ENCODE measurements at regions not wholly inside any gene's neighbourhood (a gene's known extent, or its start where the extent isn't known, plus 50 kb on each side); places are given as distances from the start of the nearest gene placed in this dataset.
"Not testable (repeated sequence)": the region's sequence is repeated elsewhere in the genome, so short reads cannot be mapped to it uniquely, and the experiment has no call there.

GRCh38 chr1:196131691-196132090, 476.5 kb downstream of the KCNT2 start:
- H3K36me3 ChIP-seq, result no peaks in the 10 kb centered on the region
- DNase-seq, result no peak
- no peak for TF ChIP-seq POLR2A (IDR thresholded peaks at IDR 0.05)
- TF ChIP-seq, protein P1, sequence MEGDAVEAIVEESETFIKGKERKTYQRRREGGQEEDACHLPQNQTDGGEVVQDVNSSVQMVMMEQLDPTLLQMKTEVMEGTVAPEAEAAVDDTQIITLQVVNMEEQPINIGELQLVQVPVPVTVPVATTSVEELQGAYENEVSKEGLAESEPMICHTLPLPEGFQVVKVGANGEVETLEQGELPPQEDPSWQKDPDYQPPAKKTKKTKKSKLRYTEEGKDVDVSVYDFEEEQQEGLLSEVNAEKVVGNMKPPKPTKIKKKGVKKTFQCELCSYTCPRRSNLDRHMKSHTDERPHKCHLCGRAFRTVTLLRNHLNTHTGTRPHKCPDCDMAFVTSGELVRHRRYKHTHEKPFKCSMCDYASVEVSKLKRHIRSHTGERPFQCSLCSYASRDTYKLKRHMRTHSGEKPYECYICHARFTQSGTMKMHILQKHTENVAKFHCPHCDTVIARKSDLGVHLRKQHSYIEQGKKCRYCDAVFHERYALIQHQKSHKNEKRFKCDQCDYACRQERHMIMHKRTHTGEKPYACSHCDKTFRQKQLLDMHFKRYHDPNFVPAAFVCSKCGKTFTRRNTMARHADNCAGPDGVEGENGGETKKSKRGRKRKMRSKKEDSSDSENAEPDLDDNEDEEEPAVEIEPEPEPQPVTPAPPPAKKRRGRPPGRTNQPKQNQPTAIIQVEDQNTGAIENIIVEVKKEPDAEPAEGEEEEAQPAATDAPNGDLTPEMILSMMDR (IDR thresholded peaks at IDR 0.05), result no peak
- no peaks in the 10 kb centered on the region for H3K9me3 ChIP-seq
- no peaks in the 10 kb centered on the region for H3K27me3 ChIP-seq
- no peak overlapping the region for H3K27ac ChIP-seq
- H3K4me3 ChIP-seq, result no peak overlapping the region
- H3K4me1 ChIP-seq, result no peaks in the 10 kb centered on the region

DNA sequence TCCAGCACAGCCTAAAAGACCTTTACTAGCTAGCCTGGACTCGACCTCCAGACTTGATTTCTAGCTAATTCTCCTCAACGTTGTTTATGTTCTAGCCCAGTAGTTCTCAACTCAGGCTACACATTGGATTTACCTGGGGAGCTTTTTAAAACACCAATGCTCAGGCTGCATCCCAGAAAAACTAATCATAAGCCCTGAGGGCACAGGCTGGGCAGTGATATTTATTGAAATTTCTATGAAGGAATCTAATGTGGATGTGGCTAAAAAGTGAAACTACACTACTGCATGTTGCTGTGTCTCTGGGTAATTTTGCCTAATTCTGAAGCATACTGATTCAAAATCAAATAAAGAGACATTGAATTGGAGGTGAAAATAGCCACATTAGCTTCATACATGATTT, 479.4 kb downstream of the KCNT2 start:
- no peak for DNase-seq
- Histone ChIP-seq H3K27me3 (no peaks in the 10 kb centered on the region), H3K9me3 (no peaks in the 10 kb centered on the region), H3K27ac (no peak overlapping the region), H3K36me3 (no peaks in the 10 kb centered on the region), H3K4me1 (no peaks in the 10 kb centered on the region), H3K4me3 (no peak overlapping the region)
- TF ChIP-seq POLR2A (IDR thresholded peaks at IDR 0.05), result no peak
- TF ChIP-seq, protein P1 (IDR thresholded peaks at IDR 0.05), result no peak

DNA sequence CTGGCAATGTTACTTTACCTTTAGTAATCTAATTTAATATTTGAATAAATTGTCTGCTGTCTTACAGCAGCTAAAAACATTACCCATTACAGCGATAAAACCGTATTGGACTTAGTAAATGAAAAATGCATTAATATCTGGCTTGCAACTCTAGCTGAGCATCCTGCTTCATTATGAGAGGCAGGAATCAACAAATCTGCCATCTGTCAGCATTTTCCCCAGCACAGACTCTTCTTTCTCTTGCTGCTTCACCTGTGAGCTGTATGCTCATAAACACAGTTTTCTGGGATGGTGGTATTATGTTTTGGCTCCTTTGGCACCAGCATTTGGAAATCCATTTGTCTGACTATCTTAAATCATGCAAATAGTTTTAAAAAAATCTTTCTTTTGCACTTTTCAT, 487.1 kb downstream of the KCNT2 start:
- DNase-seq, result no peak
- H3K9me3 ChIP-seq, result no peaks in the 10 kb centered on the region
- H3K27me3 ChIP-seq, result no peaks in the 10 kb centered on the region
- no peaks in the 10 kb centered on the region for H3K4me1 ChIP-seq
- TF ChIP-seq, protein P1 (IDR thresholded peaks at IDR 0.05), result no peak
- TF ChIP-seq POLR2A (IDR thresholded peaks at IDR 0.05), result no peak
- H3K4me3 ChIP-seq, result no peak overlapping the region
- no peak overlapping the region for H3K27ac ChIP-seq
- H3K36me3 ChIP-seq, result no peaks in the 10 kb centered on the region

DNA sequence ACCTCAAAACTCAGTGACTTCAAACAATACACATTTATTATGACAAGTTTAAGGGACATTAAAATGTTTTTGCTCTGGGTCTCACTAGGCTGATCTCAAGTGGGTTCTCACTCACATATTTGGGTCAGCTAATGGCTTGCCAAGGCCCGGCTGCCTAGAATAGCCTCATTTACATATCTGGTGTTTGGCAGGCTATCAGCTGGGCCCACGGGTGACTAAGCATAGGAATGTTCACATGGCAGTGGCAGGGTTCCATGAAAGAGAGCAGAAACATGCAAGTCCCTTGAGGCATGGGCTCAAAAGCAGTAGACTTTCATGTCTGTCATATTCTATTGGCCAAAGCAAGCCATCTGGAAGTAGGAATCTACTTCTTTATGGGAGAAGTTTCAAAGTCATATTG, 492.6 kb downstream of the KCNT2 start:
- no peak overlapping the region for H3K4me3 ChIP-seq
- no peaks in the 10 kb centered on the region for H3K36me3 ChIP-seq
- H3K27me3 ChIP-seq, result no peaks in the 10 kb centered on the region
- no peak overlapping the region for H3K27ac ChIP-seq
- H3K4me1 ChIP-seq, result no peaks in the 10 kb centered on the region
- no peaks in the 10 kb centered on the region for H3K9me3 ChIP-seq
- no peak for DNase-seq
- no peak for TF ChIP-seq POLR2A (IDR thresholded peaks at IDR 0.05)
- TF ChIP-seq, protein P1 (IDR thresholded peaks at IDR 0.05), result no peak

DNA sequence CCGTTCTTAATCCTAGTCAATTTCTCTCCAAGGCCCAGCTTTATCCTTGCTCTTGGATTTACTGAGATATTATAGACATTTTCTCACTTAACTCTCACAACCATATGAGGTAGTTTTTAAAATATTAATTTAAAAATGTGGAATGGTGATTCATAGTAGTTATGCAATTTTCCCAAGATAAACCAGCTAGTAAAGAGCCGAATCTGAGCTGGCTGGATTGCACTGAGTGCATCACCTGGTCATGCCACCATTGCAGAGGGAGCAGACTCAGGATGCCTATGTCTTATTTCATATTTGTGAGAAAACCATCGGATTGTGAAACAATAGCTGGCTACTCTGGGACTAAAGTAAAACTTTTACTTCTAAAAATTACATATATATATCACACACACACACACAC, 494.0 kb downstream of the KCNT2 start:
- no peak overlapping the region for H3K27ac ChIP-seq
- no peak overlapping the region for H3K4me3 ChIP-seq
- H3K9me3 ChIP-seq, result no peaks in the 10 kb centered on the region
- no peaks in the 10 kb centered on the region for H3K27me3 ChIP-seq
- no peaks in the 10 kb centered on the region for H3K4me1 ChIP-seq
- no peak for DNase-seq
- TF ChIP-seq, protein P1 (IDR thresholded peaks at IDR 0.05), result no peak
- H3K36me3 ChIP-seq, result no peaks in the 10 kb centered on the region

GRCh38 chr1:196108990-196109389, 499.2 kb downstream of the KCNT2 start:
- not testable (repeated sequence) for H3K27ac ChIP-seq

More at GRCh38 chr1:196108990-196109389, 499.2 kb downstream of the KCNT2 start:
- not testable (repeated sequence) for H3K27me3 ChIP-seq, H3K4me3 ChIP-seq, H3K4me1 ChIP-seq, DNase-seq, H3K9me3 ChIP-seq, H3K36me3 ChIP-seq
